Liver (tissue), 8 donors: ENCODE measurements at regions not wholly inside any gene's neighbourhood (a gene's known extent, or its start where the extent isn't known, plus 50 kb on each side); places are given as distances from the start of the nearest gene placed in this dataset.

Experiments
- DNase-seq: peaks from one replicate; pipeline ENCODE4 v3.0.0-alpha.2; 2017; ENCODE audit warnings: low spot score
- H3K27ac ChIP-seq, 2 donors: one replicate each; pipeline ENCODE4 v1.7.0; 2013; ENCODE audit warnings: inconsistent platforms in 2 of 2, low read length in 2 of 2, control low read depth in 1 of 2, low read depth in 1 of 2, mild to moderate bottlenecking in 1 of 2
- H3K27me3 ChIP-seq, 4 donors: one replicate each; pipeline versions ENCODE4 v1.6.1 to v1.7.0; 2013; ENCODE audit warnings: low read length in 3 of 4, inconsistent platforms in 1 of 4, mild to moderate bottlenecking in 1 of 4, moderate library complexity in 1 of 4; ENCODE audit not compliant: control insufficient read depth in 4 of 4, insufficient read depth in 4 of 4
- H3K36me3 ChIP-seq, 4 donors: one replicate each; pipeline versions ENCODE4 v1.6.1 to v1.7.0; 2013; ENCODE audit warnings: low read length in 3 of 4, mild to moderate bottlenecking in 3 of 4, low read depth in 1 of 4, moderate library complexity in 1 of 4; ENCODE audit not compliant: control insufficient read depth in 4 of 4, insufficient read depth in 3 of 4
- H3K4me1 ChIP-seq, 4 donors: one replicate each; pipeline versions ENCODE4 v1.6.1 to v1.7.0; 2013; ENCODE audit warnings: low read length in 3 of 4, mild to moderate bottlenecking in 3 of 4, moderate library complexity in 1 of 4; ENCODE audit not compliant: control insufficient read depth in 4 of 4, insufficient read depth in 4 of 4
- H3K4me3 ChIP-seq, 3 donors: one replicate each; pipeline versions ENCODE4 v1.6.1 to v1.7.0; 2013; ENCODE audit warnings: low read length in 3 of 3, control low read depth in 1 of 3, low read depth in 1 of 3, mild to moderate bottlenecking in 1 of 3
- H3K9ac ChIP-seq, 2 donors: one replicate each; pipeline ENCODE4 v1.7.0; 2013; ENCODE audit warnings: low read length in 2 of 2, mild to moderate bottlenecking in 2 of 2, moderate library complexity in 2 of 2, control low read depth in 1 of 2, low read depth in 1 of 2
- H3K9me3 ChIP-seq, 4 donors: one replicate each; pipeline versions ENCODE4 v1.6.1 to v1.7.0; 2013; ENCODE audit warnings: low read length in 3 of 4; ENCODE audit not compliant: control insufficient read depth in 4 of 4
- CTCF ChIP-seq: fragments of 150-350 bp; IDR thresholded peaks from 2 replicates; pipeline ENCODE4 v1.5.1; 2017; ENCODE audit warnings: improper control_type of control experiment, low read depth, low read length; ENCODE audit not compliant: missing input control
- EGR1 ChIP-seq, 2 donors: IDR thresholded peaks; 2 replicates each; pipeline ENCODE4 v1.6.1; 2016 to 2018; ENCODE audit warnings: antibody characterized with exemption in 2 of 2, low read depth in 2 of 2
- FOXA1 ChIP-seq: IDR thresholded peaks from 2 replicates; pipeline ENCODE4 v1.6.1; 2016; ENCODE audit warnings: antibody characterized with exemption
- FOXA2 ChIP-seq: IDR thresholded peaks from 2 replicates; pipeline ENCODE4 v1.6.1; 2016; ENCODE audit warnings: antibody characterized with exemption
- GABPA ChIP-seq, 2 donors: IDR thresholded peaks in 1 of 2; conservative IDR thresholded peaks in 1 of 2; 2 replicates each; pipeline ENCODE4 v1.6.1; 2016; ENCODE audit warnings: antibody characterized with exemption in 2 of 2, mild to moderate bottlenecking in 1 of 2, moderate library complexity in 1 of 2
- HNF4A ChIP-seq, 2 donors: conservative IDR thresholded peaks; 2 replicates each; pipeline ENCODE4 v1.6.1; 2016; ENCODE audit warnings: antibody characterized with exemption in 2 of 2, mild to moderate bottlenecking in 2 of 2
- HNF4G ChIP-seq: IDR thresholded peaks from 2 replicates; pipeline ENCODE4 v1.6.1; 2016; ENCODE audit warnings: antibody characterized with exemption
- JUND ChIP-seq, 2 donors: IDR thresholded peaks; 2 replicates each; pipeline ENCODE4 v1.6.1; 2016; ENCODE audit warnings: antibody characterized with exemption in 2 of 2
- NR2F2 ChIP-seq: IDR thresholded peaks from 2 replicates; pipeline ENCODE4 v1.6.1; 2016; ENCODE audit warnings: antibody characterized with exemption
- RAD21 ChIP-seq, 2 donors: IDR thresholded peaks; 2 replicates each; pipeline ENCODE4 v1.6.1; 2016; ENCODE audit warnings: antibody characterized with exemption in 2 of 2, mild to moderate bottlenecking in 2 of 2
- REST ChIP-seq: IDR thresholded peaks from 2 replicates; pipeline ENCODE4 v1.6.1; 2016; ENCODE audit warnings: antibody characterized with exemption, mild to moderate bottlenecking
- RXRA ChIP-seq, 2 donors: IDR thresholded peaks; 2 replicates each; pipeline ENCODE4 v1.6.1; 2017 to 2018; ENCODE audit warnings: antibody characterized with exemption in 2 of 2, mild to moderate bottlenecking in 1 of 2
- SP1 ChIP-seq: IDR thresholded peaks from 2 replicates; pipeline ENCODE4 v1.6.1; 2018; ENCODE audit warnings: antibody characterized with exemption, mild to moderate bottlenecking
- TAF1 ChIP-seq: conservative IDR thresholded peaks from 2 replicates; pipeline ENCODE4 v1.6.1; 2016; ENCODE audit warnings: antibody characterized with exemption, mild to moderate bottlenecking
- YY1 ChIP-seq: IDR thresholded peaks from 2 replicates; pipeline ENCODE4 v1.6.1; 2016; ENCODE audit warnings: antibody characterized with exemption, mild to moderate bottlenecking
- WGBS: extraction: QIAGEN DNeasy Blood & Tissue Kit; methylation state at CpG from one replicate; pipeline ENCODE4 v1.1.7; 2013; 5-methylcytosine and 5-hydroxymethylcytosine counted together
- TF ChIP-seq, protein P1 (sequence below): IDR thresholded peaks from 2 replicates; pipeline ENCODE4 v1.6.1; 2016; ENCODE audit warnings: antibody characterized with exemption
- TF ChIP-seq, protein P2 (sequence below): IDR thresholded peaks from 2 replicates; pipeline ENCODE4 v1.6.1; 2016; ENCODE audit warnings: antibody characterized with exemption
- donor health status: healthy.
- donor health status: healthy.
- donor health status: healthy.
- donor health status: healthy.
- donor health status: healthy.

DNA sequence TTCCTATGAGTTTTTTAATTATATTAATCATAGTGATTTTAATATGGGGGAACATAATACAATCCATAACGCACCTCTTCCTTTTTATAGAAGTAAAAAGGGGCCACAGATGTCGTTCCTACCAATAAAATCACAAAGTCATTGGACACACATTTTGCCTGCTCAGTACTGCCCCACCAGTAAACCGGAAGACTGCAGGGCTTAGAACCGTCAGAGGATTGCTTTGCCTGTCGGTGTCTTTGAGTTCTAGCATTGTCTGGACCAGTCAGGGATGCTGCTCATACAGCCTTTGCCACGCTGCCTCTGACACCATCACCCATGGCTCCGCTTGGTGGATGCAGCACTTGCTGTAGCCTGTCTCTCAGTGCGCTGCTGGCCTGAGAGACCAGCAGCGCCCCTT is 853.6 kb downstream of the C6orf118 start:
- DNase-seq = no peak
- Histone ChIP-seq H3K4me1 (no peaks in the 10 kb centered on the region), H3K9me3 (no peaks in the 10 kb centered on the region), H3K36me3 (no peaks in the 10 kb centered on the region), H3K4me3 (no peak overlapping the region), H3K27me3 (peaks cover 0 to 7% (median 0%) of the 10 kb centered on the region in 4 donors), H3K27ac (no peak overlapping the region), H3K9ac (no peak overlapping the region)
- TF ChIP-seq JUND (IDR thresholded peaks at IDR 0.05) = no peak
- TF ChIP-seq RAD21 (IDR thresholded peaks at IDR 0.05) = no peak
- no peak for TF ChIP-seq SP1
- TF ChIP-seq FOXA2 = no peak
- TF ChIP-seq HNF4A (conservative IDR thresholded peaks at IDR 0.05) = no peak
- TF ChIP-seq FOXA1 = no peak
- TF ChIP-seq GABPA (IDR thresholded peaks at IDR 0.05 in 1 of 2, conservative IDR thresholded peaks at IDR 0.05 in 1 of 2) = no peak
- 77% methylated on average over 9 of the region's 9 CpGs for WGBS

DNA sequence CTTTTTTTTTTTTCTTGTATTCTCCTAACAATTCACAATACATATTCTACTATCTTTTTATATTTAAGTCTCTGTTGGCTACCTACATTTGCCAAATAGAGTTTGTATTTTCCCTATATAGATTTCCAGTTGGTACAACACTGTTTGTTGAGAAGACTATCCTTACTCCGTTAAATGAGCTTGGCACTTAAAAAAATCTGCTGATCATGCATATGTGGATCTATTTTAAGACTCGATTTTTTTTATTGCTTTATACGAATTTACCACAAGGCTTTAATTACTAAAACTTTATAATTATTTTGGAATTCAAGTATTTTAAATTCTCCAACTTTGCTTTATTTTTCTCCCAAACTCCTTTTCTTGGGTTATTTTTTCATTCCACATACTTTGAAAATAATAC is 855.6 kb downstream of the C6orf118 start:
- no peak overlapping the region for H3K27ac ChIP-seq
- no peaks in the 10 kb centered on the region for H3K4me1 ChIP-seq
- no peak for DNase-seq
- no peak overlapping the region for H3K9ac ChIP-seq
- H3K4me3 ChIP-seq = no peak overlapping the region
- 73% methylated on average over 3 of the region's 3 CpGs for WGBS
- TF ChIP-seq, protein P1, sequence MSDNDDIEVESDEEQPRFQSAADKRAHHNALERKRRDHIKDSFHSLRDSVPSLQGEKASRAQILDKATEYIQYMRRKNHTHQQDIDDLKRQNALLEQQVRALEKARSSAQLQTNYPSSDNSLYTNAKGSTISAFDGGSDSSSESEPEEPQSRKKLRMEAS = no peak
- TF ChIP-seq CTCF (no peak), TAF1 (no peak)
- TF ChIP-seq, protein P2, sequence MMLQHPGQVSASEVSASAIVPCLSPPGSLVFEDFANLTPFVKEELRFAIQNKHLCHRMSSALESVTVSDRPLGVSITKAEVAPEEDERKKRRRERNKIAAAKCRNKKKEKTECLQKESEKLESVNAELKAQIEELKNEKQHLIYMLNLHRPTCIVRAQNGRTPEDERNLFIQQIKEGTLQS = no peak
- H3K9me3 ChIP-seq = no peaks in the 10 kb centered on the region
- no peaks in the 10 kb centered on the region for H3K36me3 ChIP-seq
- H3K27me3 ChIP-seq = peaks cover 0 to 7% (median 0%) of the 10 kb centered on the region in 4 donors

DNA sequence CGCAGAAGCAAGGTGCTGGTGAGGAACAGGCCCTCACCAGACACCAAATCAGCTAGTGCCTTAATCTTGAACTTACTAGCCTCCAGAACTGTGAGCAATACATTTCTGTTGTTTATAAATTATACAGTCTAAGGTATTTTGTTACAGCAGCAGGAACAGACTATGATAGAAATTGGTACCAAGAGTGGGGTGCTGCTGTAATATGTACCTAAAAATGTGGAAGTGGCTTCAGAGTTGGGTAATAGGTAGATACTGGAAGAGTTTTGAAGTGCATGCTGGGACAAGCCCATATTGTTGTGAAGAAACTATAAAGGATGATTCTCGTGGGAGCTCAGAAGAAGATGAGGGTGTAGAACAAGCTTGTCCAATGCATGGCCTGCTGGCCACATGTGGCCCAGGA is 866.8 kb downstream of the C6orf118 start:
- Histone ChIP-seq H3K4me3 (no peak overlapping the region), H3K27me3 (peaks cover 0 to 4% (median 2%) of the 10 kb centered on the region in 4 donors), H3K4me1 (no peaks in the 10 kb centered on the region), H3K9ac (no peak overlapping the region), H3K9me3 (peaks cover 0 to 8% (median under 1%) of the 10 kb centered on the region in 4 donors), H3K36me3 (no peaks in the 10 kb centered on the region), H3K27ac (no peak overlapping the region)
- WGBS = 66% methylated on average over 2 of the region's 2 CpGs
- DNase-seq = no peak
- TF ChIP-seq JUND (IDR thresholded peaks at IDR 0.05) (no peak), TAF1 (no peak), HNF4A (conservative IDR thresholded peaks at IDR 0.05) (no peak), RAD21 (IDR thresholded peaks at IDR 0.05) (no peak), EGR1 (IDR thresholded peaks at IDR 0.05; ENCODE audit: low read depth in 2 of 2) (no peak), GABPA (IDR thresholded peaks at IDR 0.05 in 1 of 2, conservative IDR thresholded peaks at IDR 0.05 in 1 of 2) (no peak), RXRA (IDR thresholded peaks at IDR 0.05) (no peak), CTCF (no peak), YY1 (no peak), FOXA1 (no peak), SP1 (no peak), REST (no peak), FOXA2 (no peak), HNF4G (no peak), NR2F2 (no peak)
- TF ChIP-seq, protein P1 = no peak
- TF ChIP-seq, protein P2 = no peak
